C4-2B (cell line): ENCODE measurements at regions not wholly inside any gene's neighbourhood (a gene's known extent, or its start where the extent isn't known, plus 50 kb on each side); places are given as distances from the start of the nearest gene placed in this dataset.

Experiments used
- ZFX ChIP-seq: fragments of 450-650 bp; IDR thresholded peaks from 2 replicates; pipeline ENCODE4 v1.6.1; 2017
- TF ChIP-seq, protein P1 (sequence below): fragments of 450-650 bp; conservative IDR thresholded peaks from 2 replicates; pipeline ENCODE4 v1.5.1; 2017; ENCODE audit warnings: mild to moderate bottlenecking

DNA sequence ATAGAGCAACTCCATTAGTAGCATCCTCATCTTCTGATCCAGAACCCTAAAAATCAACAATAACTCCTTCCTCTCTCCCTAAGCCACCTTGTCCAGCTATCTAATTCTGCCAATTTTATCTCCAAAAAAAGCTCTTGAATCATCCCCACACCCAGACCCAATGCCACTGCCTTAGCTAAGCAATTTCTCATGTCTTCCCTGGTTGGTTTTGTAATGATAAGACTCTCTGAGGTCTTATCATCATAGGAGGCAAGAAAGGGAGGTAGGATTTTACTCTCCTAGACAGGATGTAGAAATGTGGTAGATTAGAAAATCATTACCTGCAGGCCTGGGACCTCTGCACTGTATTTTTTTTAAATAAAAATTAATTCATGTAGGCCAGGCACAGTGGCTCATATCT is 283.5 kb upstream of the NEBL start:
- TF ChIP-seq, protein P1, sequence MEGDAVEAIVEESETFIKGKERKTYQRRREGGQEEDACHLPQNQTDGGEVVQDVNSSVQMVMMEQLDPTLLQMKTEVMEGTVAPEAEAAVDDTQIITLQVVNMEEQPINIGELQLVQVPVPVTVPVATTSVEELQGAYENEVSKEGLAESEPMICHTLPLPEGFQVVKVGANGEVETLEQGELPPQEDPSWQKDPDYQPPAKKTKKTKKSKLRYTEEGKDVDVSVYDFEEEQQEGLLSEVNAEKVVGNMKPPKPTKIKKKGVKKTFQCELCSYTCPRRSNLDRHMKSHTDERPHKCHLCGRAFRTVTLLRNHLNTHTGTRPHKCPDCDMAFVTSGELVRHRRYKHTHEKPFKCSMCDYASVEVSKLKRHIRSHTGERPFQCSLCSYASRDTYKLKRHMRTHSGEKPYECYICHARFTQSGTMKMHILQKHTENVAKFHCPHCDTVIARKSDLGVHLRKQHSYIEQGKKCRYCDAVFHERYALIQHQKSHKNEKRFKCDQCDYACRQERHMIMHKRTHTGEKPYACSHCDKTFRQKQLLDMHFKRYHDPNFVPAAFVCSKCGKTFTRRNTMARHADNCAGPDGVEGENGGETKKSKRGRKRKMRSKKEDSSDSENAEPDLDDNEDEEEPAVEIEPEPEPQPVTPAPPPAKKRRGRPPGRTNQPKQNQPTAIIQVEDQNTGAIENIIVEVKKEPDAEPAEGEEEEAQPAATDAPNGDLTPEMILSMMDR: no peak
- TF ChIP-seq ZFX: no peak
